GM19043 (cell line): ENCODE measurements at regions not wholly inside any gene's neighbourhood (a gene's known extent, or its start where the extent isn't known, plus 50 kb on each side); places are given as distances from the start of the nearest gene placed in this dataset.

Experiments used
- ATAC-seq: cut with Tn5 transposase; IDR thresholded peaks from one replicate; pipeline ENCODE4 v1.9.1; 2021; ENCODE audit warnings: low read depth; ENCODE audit not compliant: unreplicated experiment

- no peak for ATAC-seq
Observed at GRCh38 chr1:229759586-229759985, 133.5 kb downstream of the URB2 start.

GRCh38 chr1:229760478-229760996 is 134.5 kb downstream of the URB2 start:
- no peak for ATAC-seq

- no peak for ATAC-seq
Observed at GRCh38 chr1:229762891-229763290, 136.8 kb downstream of the URB2 start.

GRCh38 chr1:229768232-229768631 is 142.2 kb downstream of the URB2 start:
- ATAC-seq = no peak

GRCh38 chr1:229769006-229769405 is 143.0 kb downstream of the URB2 start:
- ATAC-seq = no peak

- ATAC-seq = no peak
Observed at GRCh38 chr1:229769809-229770208, 143.8 kb downstream of the URB2 start.

GRCh38 chr1:229778794-229779193 is 152.7 kb downstream of the URB2 start:
- ATAC-seq = no peak

GRCh38 chr1:229781453-229781852 is 155.4 kb downstream of the URB2 start:
- no peak for ATAC-seq

GRCh38 chr1:229782469-229782868 is 156.4 kb downstream of the URB2 start:
- no peak for ATAC-seq

GRCh38 chr1:229784834-229785233 is 158.8 kb downstream of the URB2 start:
- ATAC-seq = no peak

- ATAC-seq = no peak
Observed at GRCh38 chr1:229786974-229787610, 161.0 kb downstream of the URB2 start.

- ATAC-seq = no peak
Observed at GRCh38 chr1:229788004-229788403, 162.0 kb downstream of the URB2 start.

- no peak for ATAC-seq
Observed at GRCh38 chr1:229792012-229792975, 166.2 kb downstream of the URB2 start.

GRCh38 chr1:229793488-229793887 is 167.4 kb downstream of the URB2 start:
- ATAC-seq = no peak

GRCh38 chr1:229798558-229798957 is 172.5 kb downstream of the URB2 start:
- no peak for ATAC-seq

GRCh38 chr1:229803626-229804217 is 177.7 kb downstream of the URB2 start:
- no peak for ATAC-seq

GRCh38 chr1:229808272-229808671 is 182.2 kb downstream of the URB2 start:
- no peak for ATAC-seq

GRCh38 chr1:229810140-229810539 is 184.1 kb downstream of the URB2 start:
- no peak for ATAC-seq

GRCh38 chr1:229810961-229811360 is 184.9 kb downstream of the URB2 start:
- no peak for ATAC-seq

- ATAC-seq = no peak
Observed at GRCh38 chr1:229812148-229812547, 186.1 kb downstream of the URB2 start.

GRCh38 chr1:229812693-229813092 is 186.6 kb downstream of the URB2 start:
- no peak for ATAC-seq
